ENCODE measurements at regions not wholly inside any gene's neighbourhood (a gene's known extent, or its start where the extent isn't known, plus 50 kb on each side); places are given as distances from the start of the nearest gene placed in this dataset.

GRCh38 chr1:177775924-177776323 is 193.9 kb downstream of the SEC16B start:
- TF ChIP-seq EZH2 (IDR thresholded peaks at IDR 0.05) (no peak), POLR2AphosphoS5 (IDR thresholded peaks at IDR 0.05; ENCODE audit: borderline replicate concordance, low read depth, low read length) (no peak)

Measured in SK-N-MC (cell line).